ENCODE measurements at regions not wholly inside any gene's neighbourhood (a gene's known extent, or its start where the extent isn't known, plus 50 kb on each side); places are given as distances from the start of the nearest gene placed in this dataset.

GRCh38 chr20:51995551-51995951 lies 193.2 kb upstream of the SALL4 start:
- TF ChIP-seq POLR2A (IDR thresholded peaks at IDR 0.05) (no peak), CTCF (IDR thresholded peaks at IDR 0.05) (no peak)

Measured in lower leg skin (tissue), 3 donors.